GM19468 (cell line): ENCODE measurements at regions not wholly inside any gene's neighbourhood (a gene's known extent, or its start where the extent isn't known, plus 50 kb on each side); places are given as distances from the start of the nearest gene placed in this dataset.
"Not testable (repeated sequence)": the region's sequence is repeated elsewhere in the genome, so short reads cannot be mapped to it uniquely, and the experiment has no call there.

Source experiments
- ATAC-seq: cut with Tn5 transposase; IDR thresholded peaks from one replicate; pipeline ENCODE4 v1.9.1; 2021; ENCODE audit warnings: mild to moderate bottlenecking, moderate library complexity, moderate number of reproducible peaks; ENCODE audit not compliant: unreplicated experiment; ENCODE audit errors: extremely low read depth

- no peak for ATAC-seq
Observed at GRCh38 chr13:54805743-54806142, 1777.1 kb downstream of the OLFM4 start.

GRCh38 chr13:54821938-54822470 is 1793.4 kb downstream of the OLFM4 start:
- ATAC-seq: not testable (repeated sequence)

GRCh38 chr13:54829391-54830068 is 1800.9 kb downstream of the OLFM4 start:
- ATAC-seq: not testable (repeated sequence)

- ATAC-seq: no peak
Observed at GRCh38 chr13:54836273-54836672, 1807.7 kb downstream of the OLFM4 start.

- no peak for ATAC-seq
Observed at GRCh38 chr13:54841682-54842081, 1813.1 kb downstream of the OLFM4 start.

GRCh38 chr13:54845351-54845965 is 1816.8 kb downstream of the OLFM4 start:
- no peak for ATAC-seq

- no peak for ATAC-seq
Observed at GRCh38 chr13:54852831-54853230, 1824.2 kb downstream of the OLFM4 start.

GRCh38 chr13:54859827-54860226 is 1831.2 kb downstream of the OLFM4 start:
- ATAC-seq: no peak

- ATAC-seq: no peak
Observed at GRCh38 chr13:54875111-54875510, 1846.5 kb downstream of the OLFM4 start.

GRCh38 chr13:54879036-54879435 is 1850.4 kb downstream of the OLFM4 start:
- no peak for ATAC-seq

- no peak for ATAC-seq
Observed at GRCh38 chr13:54884682-54885081, 1856.1 kb downstream of the OLFM4 start.

GRCh38 chr13:54890976-54891375 is 1862.4 kb downstream of the OLFM4 start:
- no peak for ATAC-seq

GRCh38 chr13:54901316-54901715 is 1872.7 kb downstream of the OLFM4 start:
- no peak for ATAC-seq

- no peak for ATAC-seq
Observed at GRCh38 chr13:54912367-54912766, 1883.8 kb downstream of the OLFM4 start.

- no peak for ATAC-seq
Observed at GRCh38 chr13:54913668-54914067, 1885.1 kb downstream of the OLFM4 start.

- ATAC-seq: no peak
Observed at GRCh38 chr13:54927538-54927937, 1898.9 kb downstream of the OLFM4 start.

GRCh38 chr13:54928071-54928470 is 1899.5 kb downstream of the OLFM4 start:
- no peak for ATAC-seq

- no peak for ATAC-seq
Observed at GRCh38 chr13:54934121-54934520, 1905.5 kb downstream of the OLFM4 start.

GRCh38 chr13:54945973-54946372 is 1917.4 kb downstream of the OLFM4 start:
- no peak for ATAC-seq

GRCh38 chr13:54949735-54950134 is 1921.1 kb downstream of the OLFM4 start:
- ATAC-seq: no peak

GRCh38 chr13:54950546-54950945 is 1921.9 kb downstream of the OLFM4 start:
- no peak for ATAC-seq

GRCh38 chr13:54953786-54954185 is 1925.2 kb downstream of the OLFM4 start:
- no peak for ATAC-seq
